HPDE6-E6E7 (cell line): ENCODE measurements at regions not wholly inside any gene's neighbourhood (a gene's known extent, or its start where the extent isn't known, plus 50 kb on each side); places are given as distances from the start of the nearest gene placed in this dataset.
"Not testable (repeated sequence)": the region's sequence is repeated elsewhere in the genome, so short reads cannot be mapped to it uniquely, and the experiment has no call there.

ENCODE experiments used
- DNase-seq: peaks from one replicate; pipeline ENCODE4 v3.0.0; 2011; ENCODE audit warnings: missing footprints; ENCODE audit errors: extremely low spot score

DNA sequence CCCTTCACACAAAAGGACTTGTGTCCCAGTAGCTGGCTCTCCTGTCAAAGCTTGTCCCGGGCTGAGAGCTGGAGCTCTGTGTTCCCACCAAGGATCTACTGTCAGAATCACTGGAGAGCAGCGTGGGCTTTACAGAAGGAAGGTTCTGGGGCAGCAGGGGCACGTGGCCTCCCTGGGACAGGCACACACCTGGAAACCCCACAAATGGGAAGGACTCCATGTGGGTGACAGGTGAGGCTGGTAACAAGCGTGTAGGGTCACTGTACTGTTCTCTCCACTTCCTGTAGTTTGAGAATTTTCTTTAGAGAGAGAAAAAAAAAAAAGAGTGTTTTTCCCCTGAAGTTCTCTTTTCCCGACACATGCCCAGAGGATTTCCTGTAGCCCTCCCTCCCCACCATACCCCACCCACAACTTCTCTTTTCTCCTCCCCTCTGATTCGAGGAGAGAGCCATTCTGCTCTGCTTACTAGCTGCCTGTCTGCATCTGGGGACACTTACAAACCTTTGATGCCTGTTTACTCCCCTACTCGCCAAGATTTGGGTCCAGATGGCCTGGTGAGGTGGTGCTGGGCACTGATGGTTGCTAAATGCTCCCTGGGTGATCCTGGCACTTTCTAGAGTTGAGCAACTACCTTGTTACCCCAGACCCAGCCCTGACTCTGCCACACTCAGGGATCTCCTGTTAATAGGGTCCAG lies 84.1 kb upstream of the SIRPA start:
- DNase-seq: no peak

DNA sequence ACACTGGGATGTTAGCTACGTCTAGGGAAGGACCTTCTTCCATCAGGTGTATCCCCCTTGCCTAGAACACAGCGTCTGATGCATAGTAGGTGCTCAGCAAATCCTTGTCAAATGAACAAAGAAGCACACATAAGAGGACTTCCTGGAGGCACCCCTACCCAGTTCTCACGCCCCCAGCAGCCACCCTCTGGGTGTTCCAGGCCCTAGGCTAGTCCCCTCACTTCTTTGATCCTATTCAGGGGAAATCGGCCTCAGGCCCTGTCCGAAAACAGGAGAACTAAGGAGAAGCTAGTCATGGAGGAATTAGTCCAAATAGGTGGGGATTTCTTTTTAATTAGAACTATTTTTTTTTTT lies 84.7 kb upstream of the SIRPA start:
- DNase-seq: no peak

DNA sequence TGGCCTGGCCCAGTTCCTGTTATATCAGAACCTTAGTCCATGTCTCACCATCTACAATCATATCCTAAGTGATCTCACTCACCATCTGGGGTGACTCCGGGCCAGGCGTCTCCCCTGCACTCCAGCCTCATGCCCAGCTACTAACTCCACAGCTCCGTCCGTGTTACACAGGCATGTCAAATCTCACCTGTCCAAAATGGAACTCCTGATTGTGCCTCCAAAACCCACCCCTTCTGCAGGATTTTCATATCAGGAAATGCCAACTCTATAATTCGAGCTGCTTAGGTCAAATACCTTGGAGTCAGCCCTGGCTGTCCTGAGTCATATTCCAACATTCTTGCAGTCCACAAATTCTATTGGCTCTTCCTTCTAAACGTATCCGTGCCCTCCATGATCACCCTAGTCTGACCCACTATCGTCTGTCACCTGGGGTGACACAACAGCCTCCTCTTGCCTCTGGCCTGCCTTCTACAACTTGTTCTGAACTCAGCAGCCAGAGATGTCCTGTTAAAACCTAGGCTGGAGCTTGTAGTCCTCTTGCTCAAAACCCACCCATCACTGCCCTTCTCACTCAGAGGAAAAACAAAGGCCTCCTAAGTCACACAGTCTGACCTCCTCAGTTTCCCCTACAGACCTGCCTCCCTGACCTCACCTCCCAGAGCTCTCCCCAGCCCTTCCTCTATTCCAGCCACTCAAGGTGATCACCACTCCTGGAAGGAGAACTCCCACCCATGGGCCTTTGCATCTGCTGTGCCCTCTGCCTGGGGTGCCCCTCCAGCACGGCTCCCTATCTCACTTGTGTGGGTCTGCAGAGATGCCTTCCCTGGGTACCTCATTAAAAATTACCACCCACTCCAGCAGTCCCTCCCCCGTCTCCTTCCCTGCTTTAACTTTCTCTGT lies 85.3 kb upstream of the SIRPA start:
- DNase-seq: no peak

DNA sequence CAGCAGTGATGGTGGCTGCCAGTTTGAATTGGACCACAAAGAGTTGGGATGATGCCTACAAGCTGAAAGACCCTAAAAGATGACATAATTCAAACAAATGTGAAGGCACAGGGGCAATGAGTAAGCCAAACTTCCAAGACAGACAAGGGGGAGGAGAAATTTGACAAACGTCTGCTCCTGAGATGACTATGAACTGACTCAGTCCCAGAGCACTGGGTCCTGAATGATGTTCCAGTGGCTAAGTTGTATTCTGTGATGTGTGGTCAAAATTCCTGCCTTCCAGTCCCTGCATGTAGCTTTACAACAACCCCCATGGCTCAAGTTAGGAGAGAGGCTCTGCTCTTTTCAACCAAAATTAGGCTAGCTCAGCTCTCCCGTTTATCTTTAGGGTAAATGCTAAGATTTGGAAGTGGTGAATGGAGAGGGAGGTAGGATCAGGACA lies 86.1 kb upstream of the SIRPA start:
- peak; percentile 90 for DNase-seq

DNA sequence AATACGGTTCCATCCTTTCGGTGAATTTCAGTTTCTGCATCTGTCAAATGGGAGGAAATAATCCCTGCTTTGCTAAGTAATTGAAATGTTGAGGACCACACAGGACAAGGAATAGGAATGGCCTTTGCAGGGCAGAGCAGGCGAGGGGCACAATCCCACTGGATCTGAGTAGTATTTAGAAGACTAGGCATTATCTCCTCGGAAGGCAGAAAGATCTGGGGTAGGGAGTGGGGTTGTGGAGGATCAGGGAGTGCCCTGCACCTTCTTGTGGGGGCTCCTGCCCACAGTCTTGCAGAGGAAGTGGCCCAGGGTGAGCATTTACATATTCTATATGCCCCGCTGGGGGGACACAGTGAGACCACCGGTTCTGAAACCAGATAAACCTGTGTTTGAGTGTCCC lies 87.1 kb upstream of the SIRPA start:
- DNase-seq: no peak

DNA sequence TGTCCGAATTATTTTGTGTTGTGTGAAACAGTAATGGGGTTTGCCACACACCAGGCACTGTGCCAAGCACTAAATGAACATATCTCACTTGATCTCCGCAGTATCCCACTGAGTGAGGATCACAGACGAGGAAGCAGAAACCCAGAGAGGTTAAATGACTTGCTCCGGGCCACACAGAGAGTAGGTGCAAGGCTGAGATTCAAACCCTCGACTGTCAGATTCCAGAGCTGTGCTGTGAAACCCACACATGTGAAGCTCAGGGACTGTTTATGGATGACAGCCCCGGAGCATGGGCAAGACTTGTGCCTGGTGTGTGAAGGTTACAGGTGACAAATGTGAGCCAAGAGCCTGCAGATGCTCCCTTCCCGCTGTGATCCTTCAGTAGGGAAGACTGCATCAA lies 87.8 kb upstream of the SIRPA start:
- DNase-seq: no peak

DNA sequence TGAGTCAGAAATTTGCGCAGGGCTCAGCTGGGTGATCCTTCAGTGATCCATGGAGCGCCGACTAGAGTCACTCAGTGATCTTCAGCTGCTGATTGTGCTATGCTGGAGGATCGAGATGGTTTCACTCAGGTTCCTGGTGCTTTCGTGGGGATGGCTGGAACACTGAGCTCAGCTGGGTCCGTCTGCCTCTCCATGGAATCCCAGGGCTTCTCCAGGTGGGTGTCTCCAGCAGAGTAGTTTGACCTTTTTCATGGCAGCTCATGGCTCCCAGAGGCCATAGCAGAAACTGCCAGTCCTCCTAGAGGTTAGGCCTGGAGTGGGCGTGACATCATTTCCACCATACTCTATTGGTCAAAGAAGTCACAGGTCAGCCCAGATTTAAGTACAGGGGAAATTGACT lies 88.8 kb upstream of the SIRPA start:
- DNase-seq: no peak

DNA sequence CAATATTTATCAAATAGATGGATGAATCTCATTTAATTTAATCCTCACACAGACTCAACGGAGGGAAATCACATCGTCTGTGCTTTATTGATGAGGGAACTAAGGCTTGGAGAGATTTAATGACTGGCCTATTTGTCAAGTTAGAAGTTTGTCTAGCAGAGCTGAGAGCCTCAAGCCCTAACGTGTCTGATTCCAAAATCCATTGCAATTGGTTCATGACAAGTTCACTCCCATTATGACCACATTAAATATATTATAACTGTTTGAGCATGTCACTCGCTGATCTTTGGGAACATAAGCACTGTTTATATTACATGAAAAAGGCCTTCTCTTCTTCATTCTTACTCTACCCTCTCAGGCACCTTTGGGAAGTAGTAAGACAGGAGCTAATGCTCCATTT lies 89.4 kb upstream of the SIRPA start:
- no peak for DNase-seq

DNA sequence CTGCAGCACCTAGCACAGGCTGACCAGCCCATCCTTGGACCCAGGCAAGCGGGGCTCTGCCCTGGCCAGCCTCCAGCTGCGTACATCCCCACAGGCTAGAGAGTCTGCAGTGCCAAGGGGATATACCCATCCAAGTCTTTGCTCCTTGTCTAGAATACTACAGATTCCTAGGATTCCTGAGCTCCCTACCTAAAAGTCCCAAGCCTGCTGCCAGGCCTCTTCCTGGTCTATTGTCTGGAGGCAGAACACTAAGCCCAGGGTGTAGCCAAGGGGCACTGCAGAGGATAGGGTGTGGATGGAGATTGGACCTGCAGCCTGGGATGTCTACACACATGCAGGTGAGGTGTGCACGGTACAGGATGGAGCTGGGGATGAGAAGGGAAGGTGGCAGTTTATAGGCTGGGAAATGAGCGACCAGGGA lies 90.0 kb upstream of the SIRPA start:
- no peak for DNase-seq

DNA sequence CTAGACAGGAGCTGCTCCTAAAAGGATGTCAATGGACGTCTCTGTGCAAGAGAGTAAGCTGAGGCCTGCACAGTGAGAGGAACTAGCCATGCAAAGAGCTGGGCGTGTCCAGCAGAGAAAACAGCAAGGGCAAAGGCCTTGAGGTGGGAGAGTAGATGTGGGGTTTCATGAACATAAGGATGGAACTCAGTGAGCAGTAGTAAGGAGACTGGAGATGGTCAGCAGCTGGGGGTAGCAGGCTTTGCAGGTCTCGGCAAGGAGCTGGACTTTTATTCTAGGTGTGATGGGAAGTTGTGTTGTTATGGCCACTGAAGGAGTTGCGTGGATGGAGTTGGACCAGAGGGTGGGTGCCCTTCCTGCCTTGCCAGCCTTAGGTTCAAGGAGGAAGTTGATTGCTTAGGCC lies 90.7 kb upstream of the SIRPA start:
- DNase-seq: no peak

DNA sequence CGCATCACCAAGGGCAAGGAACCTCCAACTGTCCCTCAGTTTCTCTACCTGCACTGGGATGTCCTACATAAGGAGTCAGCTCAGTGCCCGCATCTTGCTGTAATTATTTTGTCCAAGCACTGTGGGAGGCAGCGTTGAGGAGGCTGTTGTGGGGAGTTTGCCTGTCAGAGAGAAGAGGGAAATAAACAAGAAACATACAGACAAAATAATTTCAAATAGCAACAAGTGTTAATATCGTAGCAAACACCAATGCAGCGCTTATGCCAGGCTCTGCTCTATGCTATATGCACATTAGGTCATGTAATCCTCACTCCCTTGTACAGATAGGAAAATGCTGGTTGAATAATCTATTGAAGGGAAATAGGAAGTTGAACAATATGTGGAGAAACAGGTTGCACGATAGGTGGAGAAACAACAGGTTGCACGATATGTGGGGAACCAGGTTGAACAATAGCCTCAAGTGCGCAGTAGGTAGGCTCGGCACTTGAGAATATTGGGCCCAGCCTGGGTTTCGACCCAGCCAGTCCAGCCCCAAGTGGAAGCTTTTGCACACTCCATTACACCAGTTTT lies 91.2 kb upstream of the SIRPA start:
- DNase-seq: no peak

DNA sequence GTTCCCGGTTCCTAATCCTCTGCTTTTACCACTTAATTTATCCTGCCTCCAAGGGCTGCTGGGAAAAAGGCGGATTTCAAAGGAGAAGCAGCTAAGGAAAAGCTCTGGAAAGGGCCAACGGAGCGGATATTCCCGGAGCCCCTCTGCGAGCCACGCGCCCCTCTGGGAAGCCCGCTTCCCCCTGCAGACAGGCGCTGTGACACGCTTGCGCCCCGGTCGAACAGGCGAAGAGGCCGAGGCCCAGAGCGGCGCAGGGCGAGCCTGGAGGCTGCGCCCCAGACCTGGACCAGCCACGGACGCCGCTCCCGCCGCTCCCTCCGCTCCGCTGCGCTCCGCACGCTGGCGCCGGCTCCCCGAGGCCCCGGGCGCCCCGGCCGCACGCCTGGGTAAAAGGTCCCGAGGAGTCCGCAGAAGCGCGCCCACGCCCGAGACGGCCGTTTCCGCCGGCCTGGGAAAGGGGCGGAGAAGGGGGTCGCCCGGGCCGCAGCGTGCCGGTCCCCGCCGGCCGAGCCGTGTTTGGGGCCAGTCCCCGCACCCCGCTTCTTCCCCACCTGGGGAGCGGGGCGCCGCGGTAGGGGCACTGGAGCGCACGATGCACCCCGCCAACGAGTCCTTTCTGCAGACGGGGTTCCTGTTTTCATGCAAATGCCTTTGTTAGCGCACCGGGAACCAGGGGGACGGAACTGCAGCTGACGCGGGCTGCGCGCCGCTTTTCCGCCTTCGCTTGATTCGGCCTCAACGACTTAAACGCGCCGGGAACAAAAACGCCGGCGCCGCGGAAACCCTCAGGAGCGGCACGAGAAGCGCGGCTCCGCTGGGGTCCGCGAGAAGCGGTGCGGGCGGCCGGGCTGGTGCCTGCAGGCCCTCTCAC lies 91.9 kb upstream of the SIRPA start:
- DNase-seq: no peak

DNA sequence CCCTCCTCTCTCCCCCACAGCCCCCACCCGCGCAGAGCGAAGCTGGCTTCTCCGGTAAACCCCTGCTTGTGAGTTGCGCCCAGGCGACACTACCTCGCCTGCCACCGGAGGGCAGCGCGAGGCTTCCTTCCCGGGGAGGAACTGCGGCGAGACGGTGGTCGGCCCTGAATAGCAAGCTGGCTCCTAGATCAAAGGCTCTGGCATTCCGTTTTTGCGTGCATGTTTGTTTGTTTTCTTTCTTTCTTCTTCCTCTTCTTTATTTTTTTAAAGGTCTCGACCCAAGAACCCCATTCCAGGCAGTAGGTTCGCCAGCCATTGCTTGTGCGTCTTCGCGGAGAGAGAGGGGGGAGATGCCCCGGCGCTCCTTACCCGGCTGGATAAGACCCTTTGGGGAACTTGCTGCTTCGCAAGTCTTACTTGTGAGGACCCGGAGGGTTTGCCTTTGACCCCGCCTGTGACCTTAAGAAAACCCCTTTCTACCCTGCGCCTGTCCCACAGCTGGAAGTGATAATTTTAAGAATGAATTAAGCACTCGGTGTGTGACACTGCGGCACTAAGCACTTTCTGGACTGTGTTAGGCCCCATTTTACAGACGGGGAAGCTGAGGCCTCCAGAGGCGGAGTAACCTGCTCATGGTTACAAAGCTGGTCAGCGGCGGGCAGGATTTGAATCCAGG lies 92.7 kb upstream of the SIRPA start:
- DNase-seq: no peak

DNA sequence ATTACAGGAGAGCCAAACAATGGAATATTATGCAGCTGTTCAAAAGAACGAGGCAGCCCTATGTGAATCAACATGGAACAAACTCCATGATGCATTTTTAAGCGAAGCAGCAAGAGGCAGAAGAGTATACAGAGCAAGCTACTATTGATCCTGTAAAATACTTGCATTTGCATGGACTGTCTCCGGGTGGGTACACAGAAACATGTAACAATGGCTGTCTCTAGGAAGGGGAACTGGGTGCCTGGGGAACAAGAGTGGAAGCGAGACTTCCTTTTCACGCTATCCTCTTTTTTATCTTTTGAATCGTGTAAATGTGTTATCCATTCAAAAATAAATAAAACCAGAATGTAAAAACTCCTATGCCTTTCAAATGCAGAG lies 93.3 kb upstream of the SIRPA start:
- no peak for DNase-seq

DNA sequence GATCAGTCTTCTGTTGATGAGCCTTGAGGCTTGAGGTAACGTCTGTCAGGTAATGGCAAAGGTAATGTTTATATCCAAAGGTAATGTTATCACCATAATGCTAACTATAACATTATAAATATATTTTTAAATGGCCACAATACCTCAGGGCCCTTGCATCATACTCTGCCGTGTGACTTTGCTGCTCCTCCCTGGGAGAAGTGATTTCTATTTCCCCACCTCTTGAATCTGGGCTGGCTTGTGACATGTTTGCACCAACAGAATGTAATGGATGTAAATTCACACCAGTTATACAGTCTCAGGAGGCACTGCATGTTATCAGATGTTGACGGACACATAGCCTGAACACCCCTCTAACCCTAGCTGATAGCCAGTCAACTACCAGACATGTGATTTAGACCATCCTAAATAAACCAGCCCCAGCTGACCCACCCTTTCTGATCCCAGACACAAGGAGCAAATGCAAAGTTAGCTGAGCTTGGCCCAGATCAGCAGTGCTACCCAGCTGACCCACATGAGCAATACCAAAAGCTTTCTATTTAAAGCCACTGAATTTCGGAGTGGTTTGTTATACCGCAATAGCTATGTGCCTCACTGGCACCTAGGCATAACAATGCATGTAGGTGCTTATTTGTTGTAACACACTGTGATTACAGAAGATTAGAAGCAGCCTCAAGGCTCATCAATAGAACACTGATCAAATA lies 93.8 kb upstream of the SIRPA start:
- no peak for DNase-seq

DNA sequence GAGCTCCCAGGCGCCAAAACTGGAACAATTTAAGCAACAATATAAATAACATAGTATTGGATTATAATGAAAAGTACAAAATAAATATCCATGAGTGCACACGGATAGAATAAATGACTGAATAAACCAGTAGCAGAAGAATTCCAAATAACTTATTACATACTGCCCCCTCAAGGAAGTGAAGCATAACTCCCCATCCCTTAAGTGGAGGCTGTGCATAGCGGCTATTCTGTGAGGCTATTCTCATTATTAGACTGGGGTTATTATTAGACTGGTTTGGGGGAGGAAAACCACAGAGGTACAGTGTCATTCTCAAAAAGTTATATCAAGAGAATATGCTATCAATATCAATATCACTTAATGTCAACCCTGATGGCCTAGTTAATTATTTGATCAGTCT lies 94.4 kb upstream of the SIRPA start:
- DNase-seq: no peak

DNA sequence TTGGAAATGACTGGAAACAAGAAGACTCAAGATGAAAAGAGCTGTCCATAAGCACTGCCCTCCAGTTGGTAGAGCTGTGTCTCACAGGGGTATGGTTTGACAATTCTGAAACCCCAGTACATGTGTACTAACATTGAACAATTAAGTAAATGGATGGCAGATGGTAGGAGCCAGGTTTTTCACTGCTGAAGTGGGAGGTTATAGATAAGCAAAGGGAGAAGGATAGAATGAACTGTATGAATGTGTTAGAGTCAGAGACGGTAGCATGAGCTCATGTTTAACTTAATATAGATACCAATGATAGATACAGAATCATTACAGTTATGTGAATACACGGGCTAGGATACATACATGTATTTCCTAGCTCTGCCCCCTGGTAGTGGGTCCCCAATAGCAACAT lies 95.0 kb upstream of the SIRPA start:
- DNase-seq: no peak

DNA sequence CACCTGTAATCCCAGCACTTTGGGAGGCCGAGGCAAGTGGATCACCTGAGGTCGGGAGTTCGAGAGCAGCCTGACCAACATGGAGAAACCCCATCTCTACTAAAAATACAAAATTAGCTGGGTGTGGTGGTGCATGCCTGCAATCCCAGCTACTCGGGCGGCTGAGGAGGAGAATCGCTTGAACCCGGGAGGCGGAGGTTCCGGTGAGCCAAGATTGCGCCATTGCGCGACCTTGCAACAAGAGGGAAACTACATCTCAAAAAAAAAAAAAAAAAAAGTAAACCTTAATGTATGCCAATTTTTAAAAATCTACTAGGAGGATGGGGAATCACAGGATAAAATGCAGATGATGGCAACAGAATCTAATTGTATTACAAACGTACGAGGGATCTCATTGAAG lies 95.5 kb upstream of the SIRPA start:
- DNase-seq: not testable (repeated sequence)

DNA sequence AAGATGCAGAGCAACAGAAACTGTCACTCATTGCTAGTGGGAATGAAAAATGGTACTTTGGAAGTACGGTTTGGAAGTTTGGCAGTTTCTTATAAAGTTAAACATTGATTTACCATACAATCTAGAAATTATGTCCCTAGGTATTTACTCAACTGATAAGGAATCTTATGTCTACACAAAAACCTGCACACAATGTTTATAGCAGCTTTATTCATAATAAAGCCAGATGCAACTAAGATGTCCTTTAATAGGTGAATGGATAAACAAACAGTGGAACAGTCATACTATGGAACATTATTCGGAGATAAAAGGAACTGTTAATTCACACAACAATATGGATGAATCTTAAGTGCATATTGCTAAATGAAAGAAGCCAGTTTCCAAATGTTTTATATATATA lies 96.2 kb upstream of the SIRPA start:
- no peak for DNase-seq

DNA sequence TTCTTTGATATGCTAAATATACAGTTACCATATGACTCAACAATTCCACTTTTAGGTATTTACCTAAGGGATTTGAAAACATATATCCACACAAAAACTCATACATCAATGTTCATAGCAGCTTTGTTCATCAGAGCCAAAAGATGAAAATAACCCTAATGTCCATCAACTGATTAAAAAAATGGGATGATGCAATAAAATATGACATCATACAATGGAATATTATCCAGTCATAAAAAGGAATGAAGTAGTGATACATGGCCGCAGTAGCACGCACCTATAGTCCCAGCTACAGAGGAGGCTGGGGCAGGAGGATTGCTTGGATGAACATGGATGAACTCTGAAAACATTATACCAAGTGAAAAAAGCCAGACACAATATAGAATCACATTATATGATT lies 101.4 kb upstream of the SIRPA start:
- no peak for DNase-seq

DNA sequence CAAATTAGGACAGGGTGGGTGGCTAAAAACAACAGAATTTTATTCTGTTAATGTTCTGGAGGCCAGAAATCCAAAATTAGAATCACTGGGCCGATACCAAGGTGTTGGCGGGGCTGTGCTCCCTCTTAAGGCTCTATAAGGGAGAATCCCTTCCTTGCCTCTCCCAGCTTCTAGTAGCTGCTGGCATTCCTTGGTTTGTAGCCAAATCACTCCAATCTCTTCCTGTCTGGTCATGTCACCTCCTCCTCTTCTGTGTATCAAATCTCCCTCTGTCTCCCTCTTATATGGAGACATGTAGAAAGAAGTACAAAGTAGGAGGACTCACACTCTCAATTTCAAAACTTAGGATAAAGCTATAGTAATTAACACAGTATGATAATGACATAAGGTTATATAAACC lies 102.9 kb upstream of the SIRPA start:
- no peak for DNase-seq
